IMR-90 (cell line): ENCODE measurements at regions not wholly inside any gene's neighbourhood (a gene's known extent, or its start where the extent isn't known, plus 50 kb on each side); places are given as distances from the start of the nearest gene placed in this dataset.

ENCODE experiments used
- CEBPB ChIP-seq: IDR thresholded peaks from 2 replicates; pipeline ENCODE4 v1.6.1; 2012; ENCODE audit warnings: low read depth, low read length, improper control_type of control experiment
- CHD1 ChIP-seq: IDR thresholded peaks from 2 replicates; pipeline ENCODE4 v1.6.1; 2012; ENCODE audit warnings: low read depth, low read length, improper control_type of control experiment
- CTCF ChIP-seq: conservative IDR thresholded peaks from 2 replicates; pipeline ENCODE4 v1.5.1; 2012; ENCODE audit warnings: mild to moderate bottlenecking, low read depth, low read length, improper control_type of control experiment
- ELK1 ChIP-seq: fragments of 150-350 bp; IDR thresholded peaks from 2 replicates; pipeline ENCODE4 v1.6.1; 2016; ENCODE audit warnings: low read depth, mild to moderate bottlenecking, low read length, moderate library complexity, borderline replicate concordance
- MAFK ChIP-seq: IDR thresholded peaks from 2 replicates; pipeline ENCODE4 v1.6.1; 2012; ENCODE audit warnings: low read depth, low read length, improper control_type of control experiment
- MXI1 ChIP-seq: IDR thresholded peaks from 2 replicates; pipeline ENCODE4 v1.6.1; 2012; ENCODE audit warnings: low read depth, mild to moderate bottlenecking, low read length, moderate library complexity, borderline replicate concordance
- POLR2A ChIP-seq: IDR thresholded peaks from 2 replicates; pipeline ENCODE4 v1.6.1; 2012; ENCODE audit warnings: mild to moderate bottlenecking, low read depth, low read length

- TF ChIP-seq POLR2A (no peak), CTCF (no peak), MXI1 (no peak), CHD1 (no peak), ELK1 (no peak), CEBPB (peak; percentile 92), MAFK (no peak)
Observed at GRCh38 chr11:28679795-28680468, 571.7 kb downstream of the METTL15 start.
